Epithelial cell of esophagus (primary cell): ENCODE measurements at regions not wholly inside any gene's neighbourhood (a gene's known extent, or its start where the extent isn't known, plus 50 kb on each side); places are given as distances from the start of the nearest gene placed in this dataset.

ENCODE experiments used
- DNase-seq: peaks from one replicate; pipeline ENCODE4 v3.0.0; 2010; ENCODE audit warnings: low read depth
- H3K4me3 ChIP-seq: 2 replicates; pipeline ENCODE4 v1.5.1; 2011; ENCODE audit warnings: mild to moderate bottlenecking, low read length, control low read depth
- CTCF ChIP-seq: IDR thresholded peaks from 2 replicates; pipeline ENCODE4 v1.5.1; 2011; ENCODE audit warnings: low read depth, mild to moderate bottlenecking, low read length, control low read depth, inconsistent platforms; ENCODE audit not compliant: insufficient read depth; ENCODE audit errors: missing control alignments

- TF ChIP-seq CTCF, result no peak
- no peak overlapping the region for H3K4me3 ChIP-seq
- no peak for DNase-seq
Measured at GRCh38 chr6:223136-223535, 69.2 kb upstream of the DUSP22 start.

GRCh38 chr6:223763-224162 is 68.5 kb upstream of the DUSP22 start:
- no peak for TF ChIP-seq CTCF
- H3K4me3 ChIP-seq, result no peak overlapping the region
- DNase-seq, result peak; percentile 97

GRCh38 chr6:224350-224749 is 67.9 kb upstream of the DUSP22 start:
- no peak for DNase-seq
- H3K4me3 ChIP-seq, result no peak overlapping the region
- no peak for TF ChIP-seq CTCF

GRCh38 chr6:225121-225721 is 67.1 kb upstream of the DUSP22 start:
- no peak overlapping the region for H3K4me3 ChIP-seq
- DNase-seq, result peak; percentile 98
- TF ChIP-seq CTCF, result no peak

- DNase-seq, result no peak
- TF ChIP-seq CTCF, result no peak
- no peak overlapping the region for H3K4me3 ChIP-seq
Measured at GRCh38 chr6:225907-226306, 66.4 kb upstream of the DUSP22 start.

- DNase-seq, result no peak
- TF ChIP-seq CTCF, result no peak
Measured at GRCh38 chr6:226516-227073, 65.7 kb upstream of the DUSP22 start.

More at GRCh38 chr6:226516-227073, 65.7 kb upstream of the DUSP22 start:
- no peak overlapping the region for H3K4me3 ChIP-seq
